Right atrium auricular region (tissue), 2 donors: ENCODE measurements at regions not wholly inside any gene's neighbourhood (a gene's known extent, or its start where the extent isn't known, plus 50 kb on each side); places are given as distances from the start of the nearest gene placed in this dataset.

ENCODE experiments used
- DNase-seq: peaks from one replicate; pipeline ENCODE4 v3.0.0-alpha.2; 2019; ENCODE audit warnings: low spot score
- H3K27ac ChIP-seq, 2 donors: fragments of 200-600 bp; sonication (generic); 1 replicate in 1 of 2; 2 replicates in 1 of 2; pipeline ENCODE4 v1.5.1; 2016 to 2019
- H3K27me3 ChIP-seq, 2 donors: fragments of 200-600 bp; sonication (generic); one replicate each; pipeline versions ENCODE4 v1.5.1 to v1.6.0; 2017 to 2019
- H3K36me3 ChIP-seq: fragments of 200-600 bp; sonication (generic); one replicate; pipeline ENCODE4 v1.5.1; 2016
- H3K4me1 ChIP-seq, 2 donors: fragments of 200-600 bp; sonication (generic); one replicate each; pipeline versions ENCODE4 v1.5.1 to v1.6.0; 2017 to 2019
- H3K4me3 ChIP-seq, 2 donors: fragments of 200-600 bp; sonication (generic); 1 replicate in 1 of 2; 2 replicates in 1 of 2; pipeline ENCODE4 v1.5.1; 2017 to 2019; ENCODE audit warnings: mild to moderate bottlenecking in 1 of 2, moderate library complexity in 1 of 2
- H3K9me3 ChIP-seq, 2 donors: fragments of 200-600 bp; sonication (generic); one replicate each; pipeline ENCODE4 v1.5.1; 2019
- TF ChIP-seq, protein P1 (sequence below), 2 donors: fragments of 200-600 bp; sonication (generic); IDR thresholded peaks; one replicate each; pipeline ENCODE4 v1.5.1; 2019; ENCODE audit warnings: antibody characterized with exemption in 2 of 2

DNA sequence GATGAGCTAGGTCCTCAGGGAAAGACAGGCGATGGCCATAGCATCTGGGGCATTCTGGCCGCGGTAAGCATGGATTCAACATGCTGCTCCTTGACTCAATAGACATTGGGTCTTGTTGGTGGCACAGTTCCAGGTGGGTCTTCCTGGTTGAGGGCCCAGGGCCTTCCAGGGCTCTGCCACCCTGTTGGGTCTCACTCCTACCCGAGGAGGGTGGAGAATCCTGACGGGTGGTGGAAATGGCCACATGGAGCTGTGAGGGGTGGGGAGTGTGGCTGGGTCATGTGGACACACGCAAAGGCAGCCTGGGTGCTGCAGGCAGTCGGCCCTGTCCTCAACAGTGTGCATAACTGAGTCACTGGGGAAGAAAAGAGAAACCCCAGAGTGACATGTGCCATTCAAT, 148.1 kb downstream of the KIF26A start:
- Histone ChIP-seq H3K27me3 (no peaks in the 10 kb centered on the region), H3K27ac (no peak overlapping the region), H3K4me1 (no peaks in the 10 kb centered on the region), H3K36me3 (no peaks in the 10 kb centered on the region), H3K9me3 (no peaks in the 10 kb centered on the region), H3K4me3 (no peak overlapping the region)
- no peak for DNase-seq
- TF ChIP-seq, protein P1, sequence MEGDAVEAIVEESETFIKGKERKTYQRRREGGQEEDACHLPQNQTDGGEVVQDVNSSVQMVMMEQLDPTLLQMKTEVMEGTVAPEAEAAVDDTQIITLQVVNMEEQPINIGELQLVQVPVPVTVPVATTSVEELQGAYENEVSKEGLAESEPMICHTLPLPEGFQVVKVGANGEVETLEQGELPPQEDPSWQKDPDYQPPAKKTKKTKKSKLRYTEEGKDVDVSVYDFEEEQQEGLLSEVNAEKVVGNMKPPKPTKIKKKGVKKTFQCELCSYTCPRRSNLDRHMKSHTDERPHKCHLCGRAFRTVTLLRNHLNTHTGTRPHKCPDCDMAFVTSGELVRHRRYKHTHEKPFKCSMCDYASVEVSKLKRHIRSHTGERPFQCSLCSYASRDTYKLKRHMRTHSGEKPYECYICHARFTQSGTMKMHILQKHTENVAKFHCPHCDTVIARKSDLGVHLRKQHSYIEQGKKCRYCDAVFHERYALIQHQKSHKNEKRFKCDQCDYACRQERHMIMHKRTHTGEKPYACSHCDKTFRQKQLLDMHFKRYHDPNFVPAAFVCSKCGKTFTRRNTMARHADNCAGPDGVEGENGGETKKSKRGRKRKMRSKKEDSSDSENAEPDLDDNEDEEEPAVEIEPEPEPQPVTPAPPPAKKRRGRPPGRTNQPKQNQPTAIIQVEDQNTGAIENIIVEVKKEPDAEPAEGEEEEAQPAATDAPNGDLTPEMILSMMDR (IDR thresholded peaks at IDR 0.05): no peak

DNA sequence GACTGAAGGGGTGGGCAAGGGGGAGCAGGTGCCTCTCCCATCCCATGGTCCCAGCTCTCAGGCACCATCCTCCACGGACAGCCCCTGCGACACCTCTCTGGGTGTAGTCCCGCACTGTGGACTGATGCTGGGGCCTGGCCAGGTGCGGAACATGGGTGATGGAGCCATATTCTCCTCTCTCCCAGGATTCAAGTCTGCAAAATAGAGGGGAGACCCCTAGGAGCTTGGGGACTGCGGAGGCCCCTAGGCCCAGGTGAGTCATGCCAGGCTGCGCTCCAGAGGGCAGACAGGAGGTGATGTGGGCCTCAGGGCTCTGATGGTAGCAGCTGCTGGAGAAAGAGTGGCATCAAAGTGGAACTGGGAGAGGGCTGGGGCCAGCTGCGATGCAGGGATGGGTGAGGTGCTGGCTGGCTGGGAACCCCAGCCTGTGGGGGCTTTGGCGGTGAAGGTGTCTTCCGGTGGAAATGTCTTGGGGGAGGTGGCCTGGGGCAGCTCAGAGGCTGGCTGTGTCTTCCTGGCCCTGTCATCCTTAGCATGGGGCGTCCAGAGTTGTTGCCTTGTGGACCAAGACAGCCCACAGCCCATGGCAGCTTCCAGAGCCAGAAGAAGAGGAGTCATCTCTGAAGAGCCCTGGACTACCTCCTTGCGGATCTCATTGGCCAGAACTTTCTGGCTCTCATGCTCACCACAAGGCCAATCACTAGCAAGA, 149.1 kb downstream of the KIF26A start:
- Histone ChIP-seq H3K27ac (no peak overlapping the region), H3K4me3 (no peak overlapping the region), H3K9me3 (no peaks in the 10 kb centered on the region), H3K27me3 (no peaks in the 10 kb centered on the region), H3K4me1 (no peaks in the 10 kb centered on the region), H3K36me3 (no peaks in the 10 kb centered on the region)
- DNase-seq: no peak
- TF ChIP-seq, protein P1 (IDR thresholded peaks at IDR 0.05): no peak

- no peaks in the 10 kb centered on the region for H3K36me3 ChIP-seq
- H3K4me3 ChIP-seq: no peak overlapping the region
- DNase-seq: no peak
- no peak overlapping the region for H3K27ac ChIP-seq
- peaks cover 0 to under 1% of the 10 kb centered on the region in 2 donors for H3K27me3 ChIP-seq
- TF ChIP-seq, protein P1 (IDR thresholded peaks at IDR 0.05): no peak
- no peaks in the 10 kb centered on the region for H3K4me1 ChIP-seq
- no peaks in the 10 kb centered on the region for H3K9me3 ChIP-seq
Measured at GRCh38 chr14:104288272-104288671, 149.9 kb downstream of the KIF26A start.

GRCh38 chr14:104289507-104289906, 151.1 kb downstream of the KIF26A start:
- peaks cover 0 to 5% of the 10 kb centered on the region in 2 donors for H3K27me3 ChIP-seq
- DNase-seq: no peak
- no peak overlapping the region for H3K4me3 ChIP-seq
- H3K4me1 ChIP-seq: no peaks in the 10 kb centered on the region
- TF ChIP-seq, protein P1 (IDR thresholded peaks at IDR 0.05): no peak
- H3K9me3 ChIP-seq: no peaks in the 10 kb centered on the region
- no peak overlapping the region for H3K27ac ChIP-seq
- no peaks in the 10 kb centered on the region for H3K36me3 ChIP-seq

DNA sequence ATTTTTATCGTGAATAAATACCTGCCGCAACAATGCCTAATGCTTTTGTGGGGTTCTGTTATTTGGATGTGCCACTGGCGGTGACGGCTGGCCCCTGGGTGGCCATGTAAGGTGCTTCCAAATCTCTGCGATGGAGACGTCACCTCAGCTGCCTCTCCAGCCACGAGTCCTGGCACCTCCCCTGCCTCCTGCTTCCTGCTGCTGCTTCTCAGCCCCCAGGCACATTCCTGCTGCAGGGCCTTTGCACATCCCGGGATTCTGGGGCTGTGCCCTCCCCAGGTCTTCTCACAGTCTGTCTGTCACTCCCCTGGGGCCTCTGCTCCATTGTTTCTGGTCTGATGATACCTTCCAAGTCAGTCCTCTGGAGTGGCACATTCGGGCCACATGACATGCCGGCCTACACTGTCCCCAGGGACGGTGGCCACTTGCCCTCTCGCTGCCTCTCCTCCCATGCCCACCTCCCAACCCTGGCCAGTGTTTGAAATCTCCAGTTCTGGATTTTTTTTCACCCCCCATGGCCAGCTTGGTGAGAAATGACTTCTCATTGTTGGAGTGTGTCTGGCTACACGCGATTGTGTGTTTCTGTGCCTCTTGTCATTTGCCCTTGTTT, 151.8 kb downstream of the KIF26A start:
- no peaks in the 10 kb centered on the region for H3K36me3 ChIP-seq
- no peaks in the 10 kb centered on the region for H3K9me3 ChIP-seq
- DNase-seq: no peak
- H3K4me3 ChIP-seq: no peak overlapping the region
- TF ChIP-seq, protein P1 (IDR thresholded peaks at IDR 0.05): no peak
- no peaks in the 10 kb centered on the region for H3K4me1 ChIP-seq
- H3K27ac ChIP-seq: no peak overlapping the region
- H3K27me3 ChIP-seq: peaks cover 0 to 5% of the 10 kb centered on the region in 2 donors
